Astrocyte (in vitro differentiated cells and primary cell): ENCODE measurements at regions not wholly inside any gene's neighbourhood (a gene's known extent, or its start where the extent isn't known, plus 50 kb on each side); places are given as distances from the start of the nearest gene placed in this dataset.
A peak's percentile ranks its signal among the peaks of the same experiment; 100 is the strongest.

ENCODE experiments used
- DNase-seq: peaks from one replicate; pipeline ENCODE4 v3.0.0-alpha.2; 2010; ENCODE audit warnings: low read depth
- FAIRE-seq: peaks from 2 replicates; lab custom pipeline; 2011; peaks lifted over from hg19 to GRCh38; lab: Jason Lieb, UNC
- H2AFZ ChIP-seq: 2 replicates; pipeline ENCODE4 v1.6.0; 2012; ENCODE audit warnings: low read depth, low read length, inconsistent platforms
- H3K27ac ChIP-seq: 2 replicates; pipeline ENCODE4 v1.5.1; 2011; ENCODE audit warnings: low read depth, low read length, inconsistent platforms
- H3K27me3 ChIP-seq: 2 replicates; pipeline ENCODE4 v1.6.0; 2011; ENCODE audit warnings: low read length, inconsistent platforms; ENCODE audit not compliant: insufficient read depth
- H3K36me3 ChIP-seq: 2 replicates; pipeline ENCODE4 v1.5.1; 2011; ENCODE audit warnings: low read length, inconsistent platforms; ENCODE audit not compliant: insufficient read depth
- H3K4me1 ChIP-seq: 2 replicates; pipeline ENCODE4 v1.5.1; 2011; ENCODE audit warnings: low read length, inconsistent platforms; ENCODE audit not compliant: insufficient read depth
- H3K4me2 ChIP-seq: 2 replicates; pipeline ENCODE4 v1.6.0; 2012; ENCODE audit warnings: low read length, inconsistent platforms
- H3K4me3 ChIP-seq: 2 replicates; pipeline ENCODE4 v1.5.1; 2011; ENCODE audit warnings: low read depth, mild to moderate bottlenecking, low read length, inconsistent platforms; ENCODE audit not compliant: insufficient read depth
- H3K79me2 ChIP-seq: 2 replicates; pipeline ENCODE4 v1.6.0; 2012; ENCODE audit warnings: mild to moderate bottlenecking, low read length, inconsistent platforms; ENCODE audit not compliant: insufficient read depth
- H3K9ac ChIP-seq: 2 replicates; pipeline ENCODE4 v1.6.0; 2012; ENCODE audit warnings: mild to moderate bottlenecking, low read length, inconsistent platforms
- H3K9me3 ChIP-seq: 2 replicates; pipeline ENCODE4 v1.5.1; 2012; ENCODE audit warnings: low read depth, mild to moderate bottlenecking, low read length, inconsistent platforms; ENCODE audit not compliant: insufficient read depth
- H4K20me1 ChIP-seq: 2 replicates; pipeline ENCODE4 v1.6.0; 2012; ENCODE audit warnings: low read length, inconsistent platforms; ENCODE audit not compliant: insufficient read depth
- H3K27ac Mint-ChIP-seq: one replicate; pipeline ENCODE4 v1.8.0; 2021; ENCODE audit warnings: mild to moderate bottlenecking, mixed read lengths; ENCODE audit not compliant: unreplicated experiment
- H3K27me3 Mint-ChIP-seq: one replicate; pipeline ENCODE4 v1.8.0; 2021; ENCODE audit warnings: low read depth, mixed read lengths; ENCODE audit not compliant: unreplicated experiment
- H3K36me3 Mint-ChIP-seq: one replicate; pipeline ENCODE4 v1.8.0; 2021; ENCODE audit warnings: low read depth, mixed read lengths; ENCODE audit not compliant: unreplicated experiment
- H3K4me1 Mint-ChIP-seq: one replicate; pipeline ENCODE4 v1.8.0; 2021; ENCODE audit warnings: low read depth, mixed read lengths; ENCODE audit not compliant: unreplicated experiment
- H3K4me3 Mint-ChIP-seq: one replicate; pipeline ENCODE4 v1.8.0; 2021; ENCODE audit warnings: mild to moderate bottlenecking, moderate library complexity, mixed read lengths; ENCODE audit not compliant: unreplicated experiment
- H3K9me3 Mint-ChIP-seq: one replicate; pipeline ENCODE4 v1.8.0; 2021; ENCODE audit warnings: mild to moderate bottlenecking, mixed read lengths; ENCODE audit not compliant: unreplicated experiment
- CTCF ChIP-seq: IDR thresholded peaks from 2 replicates; pipeline ENCODE4 v1.5.1; 2011; ENCODE audit warnings: low read depth, mild to moderate bottlenecking, inconsistent platforms, low read length, moderate library complexity; ENCODE audit not compliant: insufficient read depth
- EZH2 ChIP-seq: IDR thresholded peaks from 2 replicates; pipeline ENCODE4 v1.6.1; 2012; ENCODE audit warnings: mild to moderate bottlenecking, low read length, inconsistent platforms; ENCODE audit not compliant: insufficient read depth

GRCh38 chr1:193431265-193431977, 245.0 kb upstream of the B3GALT2 start:
- FAIRE-seq (no peak), DNase-seq (no peak)
- no peaks in the 10 kb centered on the region for H3K4me1 Mint-ChIP-seq
- Histone ChIP-seq H3K4me3 (no peak overlapping the region), H3K79me2 (no peaks in the 10 kb centered on the region), H3K4me2 (no peak overlapping the region), H3K4me1 (no peaks in the 10 kb centered on the region), H3K27me3 (no peaks in the 10 kb centered on the region), H3K9ac (no peak overlapping the region), H2AFZ (no peak overlapping the region), H4K20me1 (no peaks in the 10 kb centered on the region), H3K9me3 (peaks cover 18% of the 10 kb centered on the region), H3K36me3 (no peaks in the 10 kb centered on the region), H3K27ac (no peak overlapping the region)
- peak overlapping the region; percentile 48 for H3K27ac Mint-ChIP-seq
- no peaks in the 10 kb centered on the region for H3K36me3 Mint-ChIP-seq
- peaks cover 22% of the 10 kb centered on the region for H3K9me3 Mint-ChIP-seq
- H3K27me3 Mint-ChIP-seq = no peaks in the 10 kb centered on the region
- no peak overlapping the region for H3K4me3 Mint-ChIP-seq
- TF ChIP-seq CTCF = no peak
- no peak for TF ChIP-seq EZH2

GRCh38 chr1:193427524-193427923, 241.1 kb upstream of the B3GALT2 start:
- Histone ChIP-seq H3K36me3 (no peaks in the 10 kb centered on the region), H3K79me2 (no peaks in the 10 kb centered on the region), H3K9me3 (peaks cover 2% of the 10 kb centered on the region), H2AFZ (no peak overlapping the region), H3K4me2 (no peak overlapping the region), H3K9ac (no peak overlapping the region), H3K27me3 (no peaks in the 10 kb centered on the region), H3K4me1 (no peaks in the 10 kb centered on the region), H3K4me3 (no peak overlapping the region), H3K27ac (no peak overlapping the region), H4K20me1 (no peaks in the 10 kb centered on the region)
- no peak for FAIRE-seq
- no peak overlapping the region for H3K27ac Mint-ChIP-seq
- no peaks in the 10 kb centered on the region for H3K27me3 Mint-ChIP-seq
- no peaks in the 10 kb centered on the region for H3K4me1 Mint-ChIP-seq
- TF ChIP-seq EZH2 (no peak), CTCF (no peak)
- DNase-seq = no peak
- H3K4me3 Mint-ChIP-seq = no peak overlapping the region
- H3K36me3 Mint-ChIP-seq = no peaks in the 10 kb centered on the region
- peaks cover 12% of the 10 kb centered on the region for H3K9me3 Mint-ChIP-seq

GRCh38 chr1:193426061-193426460, 239.6 kb upstream of the B3GALT2 start:
- H3K79me2 ChIP-seq = no peaks in the 10 kb centered on the region
- H3K36me3 ChIP-seq = no peaks in the 10 kb centered on the region
- no peaks in the 10 kb centered on the region for H3K4me1 ChIP-seq
- Mint-ChIP-seq H3K4me1 (no peaks in the 10 kb centered on the region), H3K27me3 (no peaks in the 10 kb centered on the region), H3K9me3 (peaks cover 3% of the 10 kb centered on the region), H3K36me3 (no peaks in the 10 kb centered on the region), H3K4me3 (no peak overlapping the region), H3K27ac (no peak overlapping the region)
- H3K4me2 ChIP-seq = no peak overlapping the region
- TF ChIP-seq CTCF (no peak), EZH2 (no peak)
- H3K27ac ChIP-seq = no peak overlapping the region
- H3K9me3 ChIP-seq = no peaks in the 10 kb centered on the region
- FAIRE-seq = no peak
- H3K9ac ChIP-seq = no peak overlapping the region
- H3K27me3 ChIP-seq = no peaks in the 10 kb centered on the region
- H2AFZ ChIP-seq = peak overlapping the region; percentile 7
- no peaks in the 10 kb centered on the region for H4K20me1 ChIP-seq
- DNase-seq = no peak
- H3K4me3 ChIP-seq = no peak overlapping the region
